Spinal cord (tissue), 9 donors: ENCODE measurements at regions not wholly inside any gene's neighbourhood (a gene's known extent, or its start where the extent isn't known, plus 50 kb on each side); places are given as distances from the start of the nearest gene placed in this dataset.

Experiments used
- DNase-seq, 6 donors: peaks; one replicate each; pipeline versions ENCODE4 v3.0.0 to v3.0.0-alpha.2; 2013 to 2015; ENCODE audit warnings: low spot score in 6 of 6, low read depth in 4 of 6
- H3K27ac ChIP-seq: one replicate; pipeline ENCODE4 v1.5.1; 2013; ENCODE audit warnings: low read depth, low read length, control low read depth
- H3K27me3 ChIP-seq: one replicate; pipeline ENCODE4 v1.6.1; 2013; ENCODE audit warnings: low read length; ENCODE audit not compliant: control insufficient read depth, insufficient read depth
- H3K36me3 ChIP-seq: one replicate; pipeline ENCODE4 v1.6.1; 2013; ENCODE audit warnings: low read length; ENCODE audit not compliant: control insufficient read depth, insufficient read depth
- H3K4me1 ChIP-seq: one replicate; pipeline ENCODE4 v1.6.1; 2013; ENCODE audit warnings: low read length; ENCODE audit not compliant: control insufficient read depth, insufficient read depth
- H3K4me3 ChIP-seq: one replicate; pipeline ENCODE4 v1.5.1; 2013; ENCODE audit warnings: low read depth, low read length, control low read depth
- H3K9me3 ChIP-seq: one replicate; pipeline ENCODE4 v1.6.1; 2013; ENCODE audit warnings: low read length; ENCODE audit not compliant: control insufficient read depth, insufficient read depth
- WGBS: methylation state at CpG from one replicate; pipeline ENCODE4 v1.1.5; 2013; ENCODE audit warnings: missing lambda C conversion rate; ENCODE audit not compliant: insufficient coverage; 5-methylcytosine and 5-hydroxymethylcytosine counted together
- donor health status: healthy.

GRCh38 chr5:64018966-64019365 lies 56.7 kb upstream of the HTR1A start:
- H3K4me1 ChIP-seq = no peaks in the 10 kb centered on the region
- no peaks in the 10 kb centered on the region for H3K9me3 ChIP-seq
- no peak overlapping the region for H3K4me3 ChIP-seq
- no peaks in the 10 kb centered on the region for H3K36me3 ChIP-seq
- no peak for DNase-seq
- no peaks in the 10 kb centered on the region for H3K27me3 ChIP-seq
- H3K27ac ChIP-seq = no peak overlapping the region
- 96% methylated on average over 2 of the region's 2 CpGs for WGBS

- Histone ChIP-seq H3K4me1 (no peaks in the 10 kb centered on the region), H3K27me3 (no peaks in the 10 kb centered on the region), H3K27ac (no peak overlapping the region), H3K9me3 (no peaks in the 10 kb centered on the region), H3K36me3 (no peaks in the 10 kb centered on the region), H3K4me3 (no peak overlapping the region)
- DNase-seq = no peak
- no CpG with 5 or more reads among the region's 1 CpG for WGBS
Observed at GRCh38 chr5:64015824-64016223, 53.6 kb upstream of the HTR1A start.
